Neuronal stem cell (in vitro differentiated cells): ENCODE measurements at regions not wholly inside any gene's neighbourhood (a gene's known extent, or its start where the extent isn't known, plus 50 kb on each side); places are given as distances from the start of the nearest gene placed in this dataset.

ENCODE experiments used
- DNase-seq: peaks from one replicate; pipeline ENCODE4 v3.0.0-alpha.2; 2013; ENCODE audit warnings: low spot score
- H2AFZ ChIP-seq: one replicate; pipeline ENCODE4 v1.6.1; 2013; ENCODE audit warnings: mild to moderate bottlenecking, low read length, inconsistent platforms
- H2AK5ac ChIP-seq: 2 replicates; pipeline ENCODE4 v1.6.1; 2013; ENCODE audit warnings: low read depth, mild to moderate bottlenecking, inconsistent platforms, low read length, moderate library complexity, mixed read lengths
- H2BK120ac ChIP-seq: 2 replicates; pipeline ENCODE4 v1.6.1; 2013; ENCODE audit warnings: low read depth, mild to moderate bottlenecking, inconsistent platforms, low read length, moderate library complexity, mixed read lengths
- H2BK12ac ChIP-seq: one replicate; pipeline ENCODE4 v1.6.1; 2013; ENCODE audit warnings: low read length, inconsistent platforms
- H2BK15ac ChIP-seq: 2 replicates; pipeline ENCODE4 v1.6.1; 2013; ENCODE audit warnings: mild to moderate bottlenecking, low read length, inconsistent platforms, mixed read lengths
- H2BK5ac ChIP-seq: one replicate; pipeline ENCODE4 v1.6.1; 2013; ENCODE audit warnings: inconsistent platforms, mild to moderate bottlenecking, low read length, moderate library complexity
- H3K14ac ChIP-seq: one replicate; pipeline ENCODE4 v1.6.1; 2013; ENCODE audit warnings: low read length, inconsistent platforms
- H3K18ac ChIP-seq: 2 replicates; pipeline ENCODE4 v1.6.1; 2013; ENCODE audit warnings: low read length, inconsistent platforms
- H3K23ac ChIP-seq: 2 replicates; pipeline ENCODE4 v1.6.1; 2013; ENCODE audit warnings: low read depth, mild to moderate bottlenecking, mixed read lengths, low read length, inconsistent platforms; ENCODE audit not compliant: poor library complexity
- H3K27ac ChIP-seq: replicated peaks from 3 replicates; pipeline ENCODE4 v1.5.1; 2013; ENCODE audit warnings: low read length, inconsistent platforms
- H3K27me3 ChIP-seq, 3 experiments: 2 replicates each; pipeline ENCODE4 v1.6.1; 2013; ENCODE audit warnings: low read length in 3 of 3, mild to moderate bottlenecking in 2 of 3, inconsistent platforms in 1 of 3, low read depth in 1 of 3, mixed read lengths in 1 of 3, moderate library complexity in 1 of 3; ENCODE audit not compliant: control insufficient read depth in 3 of 3, insufficient read depth in 3 of 3
- H3K36me3 ChIP-seq, 2 donors: replicated peaks in 1 of 2; 2 replicates each; pipeline ENCODE4 v1.6.1; 2013; ENCODE audit warnings: low read length in 2 of 2; ENCODE audit not compliant: control insufficient read depth in 2 of 2, insufficient read depth in 2 of 2
- H3K4ac ChIP-seq: 2 replicates; pipeline ENCODE4 v1.6.1; 2013; ENCODE audit warnings: inconsistent platforms, mild to moderate bottlenecking, low read length, moderate library complexity
- H3K4me1 ChIP-seq, 2 donors: 1 replicate in 1 of 2; 2 replicates in 1 of 2; pipeline ENCODE4 v1.6.1; 2013; ENCODE audit warnings: low read length in 2 of 2, low read depth in 1 of 2; ENCODE audit not compliant: control insufficient read depth in 2 of 2, insufficient read depth in 1 of 2
- H3K4me2 ChIP-seq: one replicate; pipeline ENCODE4 v1.6.1; 2013; ENCODE audit warnings: mild to moderate bottlenecking, low read length, inconsistent platforms; ENCODE audit not compliant: insufficient read depth, poor library complexity, severe bottlenecking
- H3K4me3 ChIP-seq, 2 donors: 2 replicates each; pipeline ENCODE4 v1.5.1; 2013; ENCODE audit warnings: low read length in 2 of 2, mild to moderate bottlenecking in 2 of 2, inconsistent platforms in 1 of 2, moderate library complexity in 1 of 2
- H3K79me1 ChIP-seq: one replicate; pipeline ENCODE4 v1.6.1; 2013; ENCODE audit warnings: low read depth, mild to moderate bottlenecking, inconsistent platforms, low read length, moderate library complexity
- H3K9ac ChIP-seq: one replicate; pipeline ENCODE4 v1.6.1; 2013; ENCODE audit warnings: mild to moderate bottlenecking, low read depth, low read length, inconsistent platforms; ENCODE audit not compliant: poor library complexity
- H3K9me3 ChIP-seq, 2 donors: replicated peaks in 1 of 2; 2 replicates each; pipeline versions ENCODE3 to v1.6.1; 2013; ENCODE audit warnings: low read length in 2 of 2, mild to moderate bottlenecking in 2 of 2, inconsistent platforms in 1 of 2, low read depth in 1 of 2, mixed read lengths in 1 of 2, moderate library complexity in 1 of 2; ENCODE audit not compliant: control insufficient read depth in 2 of 2, insufficient read depth in 1 of 2
- H4K8ac ChIP-seq: one replicate; pipeline ENCODE4 v1.6.1; 2013; ENCODE audit warnings: low read depth, mild to moderate bottlenecking, inconsistent platforms, low read length, moderate library complexity
- H4K91ac ChIP-seq: one replicate; pipeline ENCODE4 v1.6.1; 2013; ENCODE audit warnings: low read length, low read depth, mild to moderate bottlenecking, inconsistent platforms; ENCODE audit not compliant: poor library complexity
- WGBS, 2 donors: extraction: QIAGEN DNeasy Blood & Tissue Kit; methylation state at CpG; one replicate each; pipeline ENCODE4 v1.1.7; 2013; ENCODE audit warnings: missing lambda C conversion rate in 2 of 2, mixed read lengths in 1 of 2; ENCODE audit not compliant: insufficient read length in 2 of 2, insufficient replicate concordance in 1 of 2; ENCODE audit errors: extremely low coverage in 2 of 2; 5-methylcytosine and 5-hydroxymethylcytosine counted together

- no peak overlapping the region for H4K8ac ChIP-seq
- no peak overlapping the region for H3K18ac ChIP-seq
- no peaks in the 10 kb centered on the region for H3K79me1 ChIP-seq
- H3K36me3 ChIP-seq: no peaks in the 10 kb centered on the region
- H2AK5ac ChIP-seq: no peak overlapping the region
- DNase-seq: no peak
- H3K23ac ChIP-seq: no peak overlapping the region
- no peaks in the 10 kb centered on the region for H3K27me3 ChIP-seq
- no CpG with 5 or more reads among the region's 1 CpG for WGBS, 2 donors
- H3K4me1 ChIP-seq: peaks cover 0 to 2% of the 10 kb centered on the region in 2 donors
- H3K4me2 ChIP-seq: no peak overlapping the region
- no peak overlapping the region for H2AFZ ChIP-seq
- no peak overlapping the region for H2BK15ac ChIP-seq
- H3K4ac ChIP-seq: no peak overlapping the region
- no peaks in the 10 kb centered on the region for H3K9me3 ChIP-seq
- H2BK12ac ChIP-seq: no peak overlapping the region
- H4K91ac ChIP-seq: no peak overlapping the region
- H3K14ac ChIP-seq: no peak overlapping the region
- H2BK5ac ChIP-seq: no peak overlapping the region
- H2BK120ac ChIP-seq: no peak overlapping the region
- H3K27ac ChIP-seq: no peak overlapping the region
- no peak overlapping the region for H3K4me3 ChIP-seq
- no peak overlapping the region for H3K9ac ChIP-seq
These were observed 349.8 kb upstream of the SPRED2 start for GRCh38 chr2:65782186-65782585.

GRCh38 chr2:65781756-65782155 lies 349.4 kb upstream of the SPRED2 start:
- Histone ChIP-seq H3K23ac (no peak overlapping the region), H2AFZ (no peak overlapping the region), H3K9me3 (no peaks in the 10 kb centered on the region), H3K27me3 (no peaks in the 10 kb centered on the region), H3K79me1 (no peaks in the 10 kb centered on the region), H4K8ac (no peak overlapping the region), H3K4me1 (peaks cover 0 to 2% of the 10 kb centered on the region in 2 donors), H2AK5ac (no peak overlapping the region), H3K9ac (no peak overlapping the region), H2BK5ac (no peak overlapping the region), H3K14ac (no peak overlapping the region), H2BK120ac (no peak overlapping the region), H3K36me3 (no peaks in the 10 kb centered on the region), H3K4me3 (no peak overlapping the region), H4K91ac (no peak overlapping the region), H3K18ac (no peak overlapping the region), H3K4me2 (no peak overlapping the region), H3K27ac (no peak overlapping the region), H3K4ac (no peak overlapping the region), H2BK12ac (no peak overlapping the region), H2BK15ac (no peak overlapping the region)
- DNase-seq: no peak

- Histone ChIP-seq H2BK5ac (no peak overlapping the region), H3K27ac (no peak overlapping the region), H3K79me1 (no peaks in the 10 kb centered on the region), H3K4me3 (no peak overlapping the region), H3K9me3 (no peaks in the 10 kb centered on the region), H3K4ac (no peak overlapping the region), H2AFZ (no peak overlapping the region), H3K4me1 (peaks cover 0 to 2% of the 10 kb centered on the region in 2 donors), H3K9ac (no peak overlapping the region), H4K8ac (no peak overlapping the region), H3K27me3 (no peaks in the 10 kb centered on the region), H3K4me2 (no peak overlapping the region), H4K91ac (no peak overlapping the region), H3K18ac (no peak overlapping the region), H3K14ac (no peak overlapping the region), H3K36me3 (no peaks in the 10 kb centered on the region), H2BK12ac (no peak overlapping the region), H3K23ac (no peak overlapping the region), H2BK15ac (no peak overlapping the region), H2AK5ac (no peak overlapping the region), H2BK120ac (no peak overlapping the region)
- no CpG with 5 or more reads among the region's 1 CpG for WGBS, 2 donors
- DNase-seq: no peak
These were observed 346.6 kb upstream of the SPRED2 start for GRCh38 chr2:65779021-65779420.

GRCh38 chr2:65778137-65778536 lies 345.7 kb upstream of the SPRED2 start:
- Histone ChIP-seq H2BK12ac (no peak overlapping the region), H3K9ac (no peak overlapping the region), H2AFZ (no peak overlapping the region), H4K91ac (no peak overlapping the region), H3K9me3 (no peaks in the 10 kb centered on the region), H4K8ac (no peak overlapping the region), H3K27me3 (no peaks in the 10 kb centered on the region), H2AK5ac (no peak overlapping the region), H3K4me2 (no peak overlapping the region), H3K23ac (no peak overlapping the region), H3K27ac (no peak overlapping the region), H2BK5ac (no peak overlapping the region), H3K18ac (no peak overlapping the region), H3K4ac (no peak overlapping the region), H3K4me1 (peaks cover 0 to 2% of the 10 kb centered on the region in 2 donors), H3K4me3 (no peak overlapping the region), H3K14ac (no peak overlapping the region), H3K36me3 (no peaks in the 10 kb centered on the region), H3K79me1 (no peaks in the 10 kb centered on the region), H2BK15ac (no peak overlapping the region), H2BK120ac (no peak overlapping the region)
- no CpG with 5 or more reads among the region's 2 CpGs for WGBS, 2 donors
- no peak for DNase-seq
